ENCODE measurements at regions not wholly inside any gene's neighbourhood (a gene's known extent, or its start where the extent isn't known, plus 50 kb on each side); places are given as distances from the start of the nearest gene placed in this dataset.

GRCh38 chr20:6614836-6615235 is 152.7 kb upstream of the BMP2 start:
- no peak for DNase-seq (ENCODE audit: low spot score)

- peak; percentile 36 for DNase-seq (ENCODE audit: low spot score)
Observed at GRCh38 chr20:6613280-6613861, 154.1 kb upstream of the BMP2 start.

- DNase-seq (ENCODE audit: low spot score), result no peak
Observed at GRCh38 chr20:6612606-6612923, 154.9 kb upstream of the BMP2 start.

- DNase-seq (ENCODE audit: low spot score), result no peak
Observed at GRCh38 chr20:6611911-6612605, 155.4 kb upstream of the BMP2 start.

- DNase-seq (ENCODE audit: low spot score), result no peak
Observed at GRCh38 chr20:6606651-6607050, 160.8 kb upstream of the BMP2 start.

GRCh38 chr20:6605055-6605935 is 162.2 kb upstream of the BMP2 start:
- DNase-seq (ENCODE audit: low spot score), result no peak

- DNase-seq (ENCODE audit: low spot score), result no peak
Observed at GRCh38 chr20:6604179-6604578, 163.3 kb upstream of the BMP2 start.

- DNase-seq (ENCODE audit: low spot score), result no peak
Observed at GRCh38 chr20:6599876-6600735, 167.4 kb upstream of the BMP2 start.

GRCh38 chr20:6595704-6596103 is 171.8 kb upstream of the BMP2 start:
- DNase-seq (ENCODE audit: low spot score), result no peak

- DNase-seq (ENCODE audit: low spot score), result peak; percentile 49
Observed at GRCh38 chr20:6590891-6591637, 176.4 kb upstream of the BMP2 start.

GRCh38 chr20:6588296-6588695 is 179.2 kb upstream of the BMP2 start:
- no peak for DNase-seq (ENCODE audit: low spot score)

- DNase-seq (ENCODE audit: low spot score), result peak; percentile 63
Observed at GRCh38 chr20:6583134-6583738, 184.2 kb upstream of the BMP2 start.

- no peak for DNase-seq (ENCODE audit: low spot score)
Observed at GRCh38 chr20:6582449-6582848, 185.0 kb upstream of the BMP2 start.

- no peak for DNase-seq (ENCODE audit: low spot score)
Observed at GRCh38 chr20:6580486-6580885, 187.0 kb upstream of the BMP2 start.

GRCh38 chr20:6579824-6580223 is 187.7 kb upstream of the BMP2 start:
- no peak for DNase-seq (ENCODE audit: low spot score)

GRCh38 chr20:6579417-6579816 is 188.1 kb upstream of the BMP2 start:
- no peak for DNase-seq (ENCODE audit: low spot score)

GRCh38 chr20:6577451-6577850 is 190.0 kb upstream of the BMP2 start:
- no peak for DNase-seq (ENCODE audit: low spot score)

- no peak for DNase-seq (ENCODE audit: low spot score)
Observed at GRCh38 chr20:6576726-6577125, 190.8 kb upstream of the BMP2 start.

- no peak for DNase-seq (ENCODE audit: low spot score)
Observed at GRCh38 chr20:6575912-6576401, 191.5 kb upstream of the BMP2 start.

GRCh38 chr20:6566821-6567220 is 200.7 kb upstream of the BMP2 start:
- no peak for DNase-seq (ENCODE audit: low spot score)

- no peak for DNase-seq (ENCODE audit: low spot score)
Observed at GRCh38 chr20:6562111-6562510, 205.4 kb upstream of the BMP2 start.
